ENCODE measurements at regions not wholly inside any gene's neighbourhood (a gene's known extent, or its start where the extent isn't known, plus 50 kb on each side); places are given as distances from the start of the nearest gene placed in this dataset.

DNA sequence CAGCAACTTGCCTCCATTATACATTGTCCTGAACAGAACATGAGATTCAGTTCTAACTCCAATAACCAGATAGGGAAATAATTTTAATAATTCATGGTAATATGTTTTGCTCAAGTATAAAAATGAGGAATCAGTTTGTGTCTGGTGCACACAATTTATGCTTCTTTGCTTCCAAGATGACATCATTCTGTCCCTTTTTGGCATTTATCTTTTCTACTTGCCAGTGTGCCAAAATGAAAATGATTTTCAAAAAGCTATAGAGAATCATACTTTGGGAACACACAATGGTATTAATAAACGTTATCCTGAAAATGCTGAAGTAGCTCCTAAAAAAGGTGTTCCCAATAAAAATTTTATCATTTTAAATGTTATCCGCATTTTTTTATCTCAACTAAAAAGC, 519.0 kb downstream of the CAAP1 start:
- TF ChIP-seq, protein P1, sequence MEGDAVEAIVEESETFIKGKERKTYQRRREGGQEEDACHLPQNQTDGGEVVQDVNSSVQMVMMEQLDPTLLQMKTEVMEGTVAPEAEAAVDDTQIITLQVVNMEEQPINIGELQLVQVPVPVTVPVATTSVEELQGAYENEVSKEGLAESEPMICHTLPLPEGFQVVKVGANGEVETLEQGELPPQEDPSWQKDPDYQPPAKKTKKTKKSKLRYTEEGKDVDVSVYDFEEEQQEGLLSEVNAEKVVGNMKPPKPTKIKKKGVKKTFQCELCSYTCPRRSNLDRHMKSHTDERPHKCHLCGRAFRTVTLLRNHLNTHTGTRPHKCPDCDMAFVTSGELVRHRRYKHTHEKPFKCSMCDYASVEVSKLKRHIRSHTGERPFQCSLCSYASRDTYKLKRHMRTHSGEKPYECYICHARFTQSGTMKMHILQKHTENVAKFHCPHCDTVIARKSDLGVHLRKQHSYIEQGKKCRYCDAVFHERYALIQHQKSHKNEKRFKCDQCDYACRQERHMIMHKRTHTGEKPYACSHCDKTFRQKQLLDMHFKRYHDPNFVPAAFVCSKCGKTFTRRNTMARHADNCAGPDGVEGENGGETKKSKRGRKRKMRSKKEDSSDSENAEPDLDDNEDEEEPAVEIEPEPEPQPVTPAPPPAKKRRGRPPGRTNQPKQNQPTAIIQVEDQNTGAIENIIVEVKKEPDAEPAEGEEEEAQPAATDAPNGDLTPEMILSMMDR (IDR thresholded peaks at IDR 0.05): no peak
- TF ChIP-seq POLR2A (IDR thresholded peaks at IDR 0.05): no peak

Measured in lower leg skin (tissue), 3 donors.